Common myeloid progenitor, CD34-positive (primary cell): ENCODE measurements at regions not wholly inside any gene's neighbourhood (a gene's known extent, or its start where the extent isn't known, plus 50 kb on each side); places are given as distances from the start of the nearest gene placed in this dataset.

Source experiments
- CTCF ChIA-PET: fragments of 350-600 bp; sonication (Branson Sonifier 250); formaldehyde crosslinking; loops from one replicate; lab custom pipeline; 2021; ENCODE audit warnings: antibody characterized with exemption; lab: Charles Lee
- POLR2A ChIA-PET: fragments of 350-600 bp; sonication (Branson Sonifier 250); formaldehyde crosslinking; loops from one replicate; lab custom pipeline; 2021; ENCODE audit warnings: antibody characterized with exemption; lab: Charles Lee
- DNase-seq, 3 donors: peaks; one replicate each; pipeline versions ENCODE4 v3.0.0 to v3.0.0-alpha.2; 2013
- H3K27ac ChIP-seq, 2 experiments: 1 replicate in 1 of 2; 2 replicates in 1 of 2; pipeline ENCODE4 v1.7.0; 2013; ENCODE audit warnings: inconsistent platforms in 2 of 2, low read length in 2 of 2, mild to moderate bottlenecking in 2 of 2, low read depth in 1 of 2, moderate library complexity in 1 of 2; ENCODE audit not compliant: severe bottlenecking in 2 of 2, insufficient read depth in 1 of 2, poor library complexity in 1 of 2
- H3K27me3 ChIP-seq, 5 experiments: replicated peaks in 2 of 5; 1 replicate in 3 of 5; 2 replicates in 2 of 5; pipeline versions ENCODE4 v1.6.1 to v1.7.0; 2013; ENCODE audit warnings: low read length in 4 of 5, mild to moderate bottlenecking in 2 of 5, moderate library complexity in 2 of 5, inconsistent platforms in 1 of 5; ENCODE audit not compliant: insufficient read depth in 5 of 5, control insufficient read depth in 4 of 5
- H3K36me3 ChIP-seq, 4 experiments: 1 replicate in 2 of 4; 2 replicates in 2 of 4; pipeline versions ENCODE4 v1.6.1 to v1.7.0; 2013; ENCODE audit warnings: low read length in 3 of 4, control low read depth in 1 of 4, mild to moderate bottlenecking in 1 of 4; ENCODE audit not compliant: control insufficient read depth in 4 of 4, insufficient read depth in 4 of 4
- H3K4me1 ChIP-seq, 4 experiments: 1 replicate in 3 of 4; 2 replicates in 1 of 4; pipeline versions ENCODE4 v1.6.1 to v1.7.1; 2013; ENCODE audit warnings: low read length in 3 of 4, mild to moderate bottlenecking in 3 of 4, control low read depth in 1 of 4, inconsistent platforms in 1 of 4, moderate library complexity in 1 of 4; ENCODE audit not compliant: control insufficient read depth in 4 of 4, insufficient read depth in 4 of 4; ENCODE audit errors: control extremely low read depth in 1 of 4
- H3K4me3 ChIP-seq, 7 experiments: 1 replicate in 4 of 7; 2 replicates in 3 of 7; pipeline versions ENCODE4 v1.5.1 to v1.7.0; 2013; ENCODE audit warnings: mild to moderate bottlenecking in 7 of 7, low read length in 6 of 7, moderate library complexity in 6 of 7, inconsistent platforms in 2 of 7, low read depth in 2 of 7, control low read depth in 1 of 7; ENCODE audit not compliant: insufficient read depth in 4 of 7, control insufficient read depth in 1 of 7; ENCODE audit errors: extremely low read depth in 1 of 7
- H3K9me3 ChIP-seq, 5 experiments: 1 replicate in 4 of 5; 2 replicates in 1 of 5; pipeline versions ENCODE4 v1.6.1 to v1.7.1; 2013; ENCODE audit warnings: low read length in 4 of 5, mild to moderate bottlenecking in 2 of 5, inconsistent platforms in 1 of 5, low read depth in 1 of 5, moderate library complexity in 1 of 5; ENCODE audit not compliant: control insufficient read depth in 4 of 5, insufficient read depth in 2 of 5; ENCODE audit errors: control extremely low read depth in 1 of 5
- WGBS: methylation state at CpG from one replicate; pipeline ENCODE4 v1.1.5; 2013; ENCODE audit not compliant: insufficient coverage; 5-methylcytosine and 5-hydroxymethylcytosine counted together

DNA sequence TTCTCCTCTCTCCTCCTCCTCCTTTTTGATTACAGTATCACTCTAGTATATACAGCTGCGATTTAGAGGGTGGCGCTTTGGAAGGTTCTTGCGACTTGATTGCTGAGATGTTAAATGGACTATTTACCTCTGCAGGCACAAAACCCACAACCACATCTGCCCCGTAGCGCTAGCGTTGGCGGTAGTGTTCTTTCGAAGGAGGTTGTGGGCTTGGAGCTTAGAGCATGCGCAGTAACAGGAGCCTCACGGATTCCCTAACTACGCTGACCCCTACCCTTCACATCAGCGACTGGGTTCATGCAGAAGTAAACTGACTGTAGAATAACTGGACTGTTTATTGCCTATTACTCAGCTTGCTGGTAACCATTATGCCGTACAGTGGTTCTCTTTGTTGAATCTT is 58.0 kb downstream of the CGGBP1 start:
- Histone ChIP-seq H3K27ac (no peak overlapping the region), H3K27me3 (no peaks in the 10 kb centered on the region), H3K9me3 (no peaks in the 10 kb centered on the region), H3K36me3 (no peaks in the 10 kb centered on the region), H3K4me3 (peak overlapping the region in 5 of 7 experiments; percentile 24 to 67 (median 43)), H3K4me1 (peaks cover 11 to 37% (median 30%) of the 10 kb centered on the region in 4 experiments)
- WGBS, result 71% methylated on average over 5 of the region's 13 CpGs
- DNase-seq, result peak; percentile 48 to 74 (median 74)
- POLR2A ChIA-PET, result no interaction called here
- CTCF ChIA-PET, result interaction anchor here (0.9 to 2.1 kb wide), 12 partner anchors 14 to 741 kb away, joined by 3 to 13 read pairs (median 5); partner anchors contain the start of gene HTR1F

DNA sequence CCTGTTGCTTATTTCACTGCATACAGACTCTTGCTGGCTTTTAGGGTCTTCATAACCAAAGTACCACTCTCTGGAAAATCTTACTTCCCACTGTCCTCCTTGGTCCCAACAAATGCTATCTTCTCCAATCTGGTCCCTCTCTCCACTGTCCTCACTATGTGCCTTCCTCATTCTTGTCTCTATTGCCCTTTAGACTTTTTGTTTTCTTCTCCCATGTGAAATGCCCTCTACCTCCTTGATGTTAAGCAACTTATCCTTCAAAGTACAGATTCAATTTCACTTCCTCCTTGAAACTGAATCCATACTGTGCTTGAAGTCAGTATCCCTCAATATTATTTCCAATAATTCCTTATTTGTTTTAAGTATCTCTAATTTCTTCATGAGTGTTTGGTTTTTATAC is 60.8 kb downstream of the CGGBP1 start:
- CTCF ChIA-PET, result no interaction called here
- Histone ChIP-seq H3K9me3 (no peaks in the 10 kb centered on the region), H3K4me3 (peak overlapping the region in 1 of 7 experiments; percentile 79), H3K27ac (peak overlapping the region in 1 of 2 experiments; percentile 60), H3K36me3 (peaks cover 0 to 8% (median 1%) of the 10 kb centered on the region in 4 experiments), H3K4me1 (peaks cover 11 to 37% (median 25%) of the 10 kb centered on the region in 4 experiments), H3K27me3 (no peaks in the 10 kb centered on the region)
- POLR2A ChIA-PET, result no interaction called here
- DNase-seq, result peak in 1 of 3 donors; percentile 25

DNA sequence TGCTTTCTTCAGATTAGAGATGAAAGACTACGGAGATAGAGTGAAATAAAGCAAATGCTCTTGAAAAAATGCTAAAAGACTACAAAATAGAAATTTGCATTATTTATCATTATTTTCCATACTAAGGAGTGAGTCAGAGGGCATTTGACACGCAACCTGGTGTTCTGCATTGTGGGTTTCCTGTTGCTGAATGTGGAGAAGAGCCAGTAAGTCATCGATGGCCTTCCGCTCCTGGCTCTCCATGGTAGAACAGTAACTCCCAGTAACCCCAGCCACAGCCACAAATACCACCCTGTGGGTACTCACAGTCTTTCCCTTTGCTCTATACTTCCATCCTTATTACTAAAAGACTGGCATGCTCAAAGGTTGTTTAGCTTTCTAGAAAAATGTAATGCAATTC is 61.5 kb downstream of the CGGBP1 start:
- CTCF ChIA-PET, result no interaction called here
- peak overlapping the region; percentile 92 to 93 for H3K27ac ChIP-seq
- peak overlapping the region in 6 of 7 experiments; percentile 37 to 79 (median 64) for H3K4me3 ChIP-seq
- WGBS, result 0% methylated on average over 3 of the region's 4 CpGs
- DNase-seq, result peak; percentile 92 to 98 (median 96)
- H3K36me3 ChIP-seq, result peaks cover 0 to 8% (median 1%) of the 10 kb centered on the region in 4 experiments
- no peaks in the 10 kb centered on the region for H3K27me3 ChIP-seq
- POLR2A ChIA-PET, result no interaction called here
- no peaks in the 10 kb centered on the region for H3K9me3 ChIP-seq
- H3K4me1 ChIP-seq, result peaks cover 11 to 37% (median 25%) of the 10 kb centered on the region in 4 experiments

DNA sequence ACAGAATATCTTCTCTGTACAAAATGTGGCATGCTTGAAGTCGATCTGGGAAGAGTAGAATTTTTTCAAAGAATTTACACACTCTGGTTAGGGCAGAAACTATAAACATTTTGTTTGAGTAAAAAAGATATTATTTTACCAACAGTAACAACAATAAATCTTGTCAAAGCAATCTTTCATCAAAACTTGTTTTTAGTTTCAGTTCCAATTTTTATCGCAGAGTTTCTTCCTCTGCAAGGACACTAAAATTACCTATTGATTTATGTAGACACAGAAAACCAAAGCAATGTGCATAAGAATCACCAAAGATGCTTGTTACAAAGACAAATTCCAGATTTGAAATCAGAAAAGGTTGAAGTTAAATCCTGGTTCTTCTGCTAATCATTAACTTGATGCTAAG is 61.9 kb downstream of the CGGBP1 start:
- ChIA-PET POLR2A (no interaction called here), CTCF (no interaction called here)
- Histone ChIP-seq H3K27me3 (no peaks in the 10 kb centered on the region), H3K36me3 (peaks cover 0 to 9% (median 1%) of the 10 kb centered on the region in 4 experiments), H3K4me3 (peak overlapping the region in 6 of 7 experiments; percentile 37 to 79 (median 64)), H3K27ac (peak overlapping the region; percentile 92 to 93), H3K9me3 (no peaks in the 10 kb centered on the region), H3K4me1 (peaks cover 11 to 37% (median 25%) of the 10 kb centered on the region in 4 experiments)
- 0% methylated on average over 1 of the region's 2 CpGs for WGBS
- DNase-seq, result peak; percentile 17 to 71 (median 57)

DNA sequence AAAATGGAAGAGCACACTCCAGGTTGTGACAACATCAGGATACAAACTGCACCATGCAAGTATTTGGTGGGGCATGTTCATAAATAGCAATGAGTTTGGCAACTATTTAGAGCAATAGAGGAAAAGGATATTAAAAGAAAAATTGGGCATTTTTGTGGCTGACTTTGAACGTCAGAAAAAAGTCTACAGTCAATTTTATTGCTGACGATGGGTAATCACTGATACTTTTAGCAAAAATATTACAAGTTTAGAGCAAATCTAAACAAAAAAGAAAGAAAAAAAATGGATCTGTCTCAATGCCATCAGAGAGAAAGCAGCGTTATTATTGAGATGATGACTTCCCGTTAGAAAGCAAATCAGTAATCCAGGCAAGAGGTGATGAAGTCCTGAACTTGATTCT is 65.2 kb downstream of the CGGBP1 start:
- ChIA-PET CTCF (interaction anchor here (1.5 kb wide), 1 partner anchor 16 kb away, joined by 3 read pairs; no protein-coding TSS in a partner anchor), POLR2A (no interaction called here)
- DNase-seq, result no peak
- peaks cover 0 to 19% (median 4%) of the 10 kb centered on the region in 4 experiments for H3K36me3 ChIP-seq
- WGBS, result 94% methylated on average over 2 of the region's 4 CpGs
- H3K4me3 ChIP-seq, result no peak overlapping the region
- H3K9me3 ChIP-seq, result no peaks in the 10 kb centered on the region
- H3K27ac ChIP-seq, result no peak overlapping the region
- peaks cover 11 to 28% (median 19%) of the 10 kb centered on the region in 4 experiments for H3K4me1 ChIP-seq
- H3K27me3 ChIP-seq, result no peaks in the 10 kb centered on the region

DNA sequence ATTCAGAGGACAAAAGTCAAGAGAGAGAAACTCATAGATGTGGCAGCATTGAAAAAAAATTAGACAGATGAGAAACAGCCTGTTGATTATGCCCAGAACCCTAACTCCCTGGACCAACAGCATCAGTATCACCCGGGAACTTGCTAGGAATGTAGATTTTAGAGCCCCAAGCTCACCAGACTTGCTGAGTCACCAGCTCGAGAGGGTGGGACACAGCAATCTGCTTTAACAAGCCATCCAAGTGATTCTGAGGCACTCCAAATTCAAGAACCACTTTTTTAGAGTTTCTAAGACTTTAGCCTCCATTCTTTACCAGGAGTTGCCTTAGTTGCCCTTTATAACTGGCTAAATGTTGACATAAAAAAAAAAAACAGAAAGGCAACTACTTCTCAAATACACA is 70.9 kb downstream of the CGGBP1 start:
- H3K9me3 ChIP-seq, result no peaks in the 10 kb centered on the region
- H3K36me3 ChIP-seq, result peaks cover 0 to 25% (median 3%) of the 10 kb centered on the region in 4 experiments
- H3K27me3 ChIP-seq, result no peaks in the 10 kb centered on the region
- 40% methylated on average over 1 of the region's 2 CpGs for WGBS
- H3K27ac ChIP-seq, result no peak overlapping the region
- POLR2A ChIA-PET, result no interaction called here
- H3K4me3 ChIP-seq, result no peak overlapping the region
- H3K4me1 ChIP-seq, result peaks cover 0 to 3% (median 0%) of the 10 kb centered on the region in 4 experiments
- peak; percentile 27 to 74 (median 63) for DNase-seq
- CTCF ChIA-PET, result no interaction called here

DNA sequence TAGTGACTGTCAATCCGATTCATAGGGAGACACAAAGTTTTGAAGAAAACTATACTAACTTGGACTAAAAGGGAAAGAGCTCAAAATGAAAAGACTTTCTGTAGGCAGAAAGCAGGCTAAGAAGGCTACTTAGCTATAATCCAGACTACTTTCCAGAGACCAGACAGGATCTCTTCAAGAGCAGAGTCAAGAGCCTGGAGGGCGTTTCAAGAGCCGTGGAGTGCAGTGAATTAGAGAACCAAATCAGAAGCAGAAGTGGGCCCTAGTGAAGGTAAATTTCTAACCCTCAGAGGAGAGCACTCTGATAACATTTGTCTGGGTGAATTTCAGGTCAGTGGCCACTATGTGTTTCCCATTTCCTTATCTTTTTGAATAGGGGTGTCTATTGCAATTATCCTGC is 76.4 kb downstream of the CGGBP1 start:
- Histone ChIP-seq H3K27me3 (no peaks in the 10 kb centered on the region), H3K4me1 (no peaks in the 10 kb centered on the region), H3K36me3 (peaks cover 2 to 45% (median 9%) of the 10 kb centered on the region in 4 experiments), H3K27ac (no peak overlapping the region), H3K4me3 (no peak overlapping the region), H3K9me3 (peaks cover 0 to 21% (median 9%) of the 10 kb centered on the region in 5 experiments)
- no peak for DNase-seq
- POLR2A ChIA-PET, result no interaction called here
- CTCF ChIA-PET, result interaction anchor here (2.1 kb wide), 1 partner anchor 9 kb away, joined by 7 read pairs; no protein-coding TSS in a partner anchor
- 97% methylated on average over 3 of the region's 3 CpGs for WGBS
